ELR (cell line): ENCODE measurements at regions not wholly inside any gene's neighbourhood (a gene's known extent, or its start where the extent isn't known, plus 50 kb on each side); places are given as distances from the start of the nearest gene placed in this dataset.

Source experiments
- DNase-seq: peaks from one replicate; pipeline ENCODE4 v3.0.0-alpha.2; 2015; ENCODE audit warnings: low read depth

GRCh38 chr5:152882621-152883020, 477.5 kb upstream of the NMUR2 start:
- no peak for DNase-seq

DNA sequence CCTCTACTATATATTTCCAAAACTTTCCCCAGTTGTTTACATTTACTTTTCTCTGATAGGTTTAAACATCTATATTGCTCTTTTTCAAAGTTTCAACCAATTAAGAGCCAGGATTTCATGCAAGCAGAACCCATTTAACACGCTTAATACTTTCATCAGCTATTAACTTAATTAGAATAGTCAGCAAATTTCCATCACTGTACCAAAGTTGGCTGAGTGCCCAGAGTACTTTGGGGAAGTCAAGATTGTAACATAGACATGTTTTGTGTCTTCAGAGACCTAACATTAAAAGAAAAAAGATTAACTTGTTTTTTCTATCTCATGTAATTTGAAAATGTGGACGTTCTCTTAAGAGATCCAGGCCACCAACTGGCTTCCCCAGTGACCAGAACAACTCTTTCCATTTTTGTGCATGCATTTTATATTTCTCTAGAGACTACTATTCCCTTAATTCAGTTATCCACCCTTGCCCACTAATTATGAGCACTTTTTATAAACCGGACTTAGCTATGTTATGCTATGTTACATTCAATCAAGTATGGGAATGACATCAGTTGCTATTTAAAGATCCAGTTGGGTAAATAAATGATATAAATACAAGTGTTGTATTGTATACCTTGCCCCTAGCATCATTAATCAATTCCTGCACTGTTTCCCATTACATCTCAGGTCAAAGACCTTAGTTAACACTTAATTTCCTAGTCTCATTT, 478.1 kb upstream of the NMUR2 start:
- DNase-seq = no peak

GRCh38 chr5:152884006-152884405, 478.9 kb upstream of the NMUR2 start:
- DNase-seq = no peak

GRCh38 chr5:152900332-152900731, 495.3 kb upstream of the NMUR2 start:
- DNase-seq = no peak

DNA sequence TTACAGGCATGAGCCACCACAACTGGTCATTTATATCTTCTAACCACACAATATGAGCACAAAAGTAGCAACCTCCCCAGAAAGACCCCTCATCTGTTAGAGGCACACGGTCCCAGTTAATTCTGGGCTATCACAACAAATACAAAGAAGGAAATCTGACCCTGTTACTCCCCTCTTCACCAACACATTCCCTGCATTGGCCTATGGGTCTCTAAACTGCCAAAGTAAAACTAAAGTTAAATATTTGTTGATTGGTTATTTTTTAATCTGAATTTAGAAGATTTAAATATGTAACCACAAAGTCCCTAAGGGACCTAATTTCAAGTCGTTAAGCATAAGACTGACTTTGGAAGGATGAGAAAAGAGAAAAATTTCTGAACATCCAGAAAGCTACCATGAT, 496.7 kb upstream of the NMUR2 start:
- DNase-seq = no peak

- no peak for DNase-seq
These were observed 500.2 kb upstream of the NMUR2 start for GRCh38 chr5:152905286-152905685.

- DNase-seq = no peak
These were observed 502.6 kb upstream of the NMUR2 start for GRCh38 chr5:152907488-152908245.

- DNase-seq = no peak
These were observed 507.8 kb upstream of the NMUR2 start for GRCh38 chr5:152912924-152913323.

DNA sequence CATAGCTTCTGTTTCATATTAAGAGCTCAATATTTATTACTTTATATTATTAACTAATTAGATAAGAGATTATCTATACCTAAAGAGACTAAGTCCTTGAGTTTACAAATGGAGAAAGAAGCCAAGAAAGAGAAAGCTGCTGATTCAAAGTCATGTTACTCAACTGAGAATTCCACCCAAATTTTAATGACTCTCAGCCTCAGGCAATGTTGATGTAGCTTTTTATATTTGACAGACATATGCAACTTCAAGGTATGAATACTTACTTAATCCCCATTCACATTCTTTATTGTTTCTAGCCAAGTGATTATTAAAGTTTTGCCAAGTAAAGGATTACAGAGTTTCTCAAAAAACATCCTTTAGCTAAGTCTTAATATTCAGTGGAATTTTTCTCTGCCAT, 527.5 kb upstream of the NMUR2 start:
- no peak for DNase-seq

- DNase-seq = no peak
These were observed 528.0 kb upstream of the NMUR2 start for GRCh38 chr5:152933056-152933455.

DNA sequence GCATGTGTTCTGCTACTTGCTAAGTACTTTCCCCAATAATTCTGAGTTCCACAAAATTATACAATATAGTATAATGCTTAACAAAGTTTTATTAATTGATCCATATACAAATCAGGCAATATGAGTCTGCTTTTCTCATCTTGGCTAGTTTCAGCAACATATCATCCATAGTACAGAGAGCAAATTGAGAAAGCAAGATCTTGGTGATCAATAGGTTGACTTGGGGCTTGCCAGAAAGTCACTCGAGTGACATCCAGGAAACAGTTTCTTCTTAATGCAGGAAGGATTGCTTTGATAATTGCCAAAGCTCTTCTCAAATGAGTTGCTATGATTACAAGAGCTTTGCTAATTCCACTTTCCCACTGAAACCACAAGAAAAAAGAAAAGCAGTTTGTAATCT, 533.6 kb upstream of the NMUR2 start:
- DNase-seq = no peak

GRCh38 chr5:152942633-152943336, 537.7 kb upstream of the NMUR2 start:
- no peak for DNase-seq

GRCh38 chr5:152953788-152954483, 536.5 kb upstream of the GRIA1 start:
- DNase-seq = no peak

GRCh38 chr5:152956943-152957613, 533.4 kb upstream of the GRIA1 start:
- DNase-seq = no peak

- no peak for DNase-seq
These were observed 512.2 kb upstream of the GRIA1 start for GRCh38 chr5:152978141-152978835.

GRCh38 chr5:152987131-152987530, 503.3 kb upstream of the GRIA1 start:
- DNase-seq = no peak

DNA sequence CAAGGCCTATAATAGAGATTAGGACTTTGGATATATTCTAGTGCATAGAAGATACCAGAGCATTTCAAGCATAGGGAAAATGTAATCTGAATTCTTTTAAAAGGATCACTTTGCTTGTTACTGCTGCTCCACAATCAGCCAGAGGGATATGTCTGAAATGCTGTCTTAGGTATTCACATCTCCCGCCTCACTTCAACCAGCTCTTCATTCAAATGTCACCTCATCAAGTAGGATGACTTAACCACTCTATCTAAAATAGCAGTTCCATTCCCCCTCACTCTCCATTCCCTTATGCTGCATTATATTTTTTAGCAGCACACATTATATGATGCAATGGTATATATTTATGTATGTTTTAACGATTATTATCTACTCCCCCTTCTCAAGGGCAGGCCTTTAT, 500.3 kb upstream of the GRIA1 start:
- no peak for DNase-seq

GRCh38 chr5:152990649-152991048, 499.8 kb upstream of the GRIA1 start:
- DNase-seq = no peak

DNA sequence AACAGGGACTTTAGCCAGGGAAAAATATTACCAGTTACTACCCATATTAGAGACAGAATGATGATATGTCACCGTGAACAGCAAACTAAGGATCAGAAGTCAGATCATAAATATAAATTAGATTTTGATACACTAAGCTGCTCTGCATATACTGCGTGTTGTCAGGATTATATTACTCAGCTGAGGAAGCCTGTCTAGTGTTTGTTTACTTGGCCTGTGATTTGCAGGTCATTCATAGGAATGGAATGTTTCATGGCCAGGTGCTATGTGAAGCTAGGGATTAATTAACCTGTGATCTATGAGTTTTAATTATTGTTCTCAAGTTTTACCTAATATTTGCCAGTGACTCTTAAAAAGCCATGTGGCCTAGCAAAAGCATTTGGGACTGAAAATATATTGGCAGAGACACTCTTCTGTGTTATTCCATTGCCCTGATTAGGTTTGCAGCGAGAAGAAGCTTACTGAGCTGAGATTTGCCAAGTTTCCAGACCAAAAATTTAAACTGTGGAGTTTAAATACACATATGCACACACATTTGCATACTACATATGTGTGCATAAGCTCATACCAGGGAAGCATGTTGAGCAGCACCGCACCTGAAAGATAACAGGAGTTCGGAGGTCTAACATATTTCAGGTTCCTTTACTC, 496.3 kb upstream of the GRIA1 start:
- DNase-seq = no peak

DNA sequence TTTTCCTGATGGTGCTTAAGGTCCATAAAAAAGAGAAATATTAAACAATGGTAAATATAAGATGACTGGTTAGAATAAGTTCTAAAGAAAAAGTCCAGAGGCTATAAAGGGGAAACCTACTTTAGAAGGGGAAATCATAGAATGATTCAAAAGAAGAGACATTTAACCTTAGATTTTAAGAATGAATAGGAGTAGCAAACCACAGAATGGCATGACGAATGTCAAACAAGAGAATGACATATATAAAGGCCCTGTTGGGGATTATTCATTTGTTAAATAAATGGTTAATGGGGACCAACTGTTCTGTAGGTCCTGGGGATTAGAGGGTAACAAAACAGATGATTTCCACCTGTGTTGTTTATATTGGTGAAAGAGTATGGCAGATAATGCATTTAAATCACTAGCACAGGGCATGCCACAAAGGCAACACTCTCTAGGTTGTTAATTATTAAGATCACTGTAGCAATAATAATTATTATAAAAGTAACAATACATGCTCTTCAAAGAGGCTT, 495.2 kb upstream of the GRIA1 start:
- no peak for DNase-seq

- no peak for DNase-seq
These were observed 484.8 kb upstream of the GRIA1 start for GRCh38 chr5:153005711-153006110.
